Panc1 (cell line): ENCODE measurements at regions not wholly inside any gene's neighbourhood (a gene's known extent, or its start where the extent isn't known, plus 50 kb on each side); places are given as distances from the start of the nearest gene placed in this dataset.
"Not testable (repeated sequence)": the region's sequence is repeated elsewhere in the genome, so short reads cannot be mapped to it uniquely, and the experiment has no call there.

ENCODE experiments used
- ATAC-seq: fragments of 200-7000 bp; cut with Tn5 transposase; 2 replicates; pipeline ENCODE4 v1.9.1; 2020; ENCODE audit warnings: mild to moderate bottlenecking, moderate library complexity
- BruUV-seq: library from RNA; stranded (reverse); fragments of 400-500 nt; replicated peaks from 2 replicates; lab custom pipeline; 2021; lab: Mats Ljungman, UMichigan
- CTCF ChIA-PET: fragments of 300-600 bp; sonication (Branson Sonifier 250); formaldehyde crosslinking; loops from one replicate; lab custom pipeline; 2022; ENCODE audit warnings: antibody characterized with exemption; lab: Charles Lee
- POLR2A ChIA-PET: fragments of 300-600 bp; sonication (Branson Sonifier 250); formaldehyde crosslinking; loops from one replicate; lab custom pipeline; 2022; ENCODE audit warnings: antibody characterized with exemption; lab: Charles Lee
- DNase-seq: peaks from one replicate; pipeline ENCODE4 v3.0.0-alpha.2; 2010; ENCODE audit warnings: low read depth, low spot score
- H3K27ac ChIP-seq: 2 replicates; pipeline ENCODE4 v1.5.1; 2011; ENCODE audit warnings: mild to moderate bottlenecking, low read length, inconsistent platforms
- H3K27me3 ChIP-seq: fragments of 200-500 bp; sonication (Bioruptor generic); 2 replicates; pipeline ENCODE4 v1.6.0; 2014; ENCODE audit warnings: low read length, inconsistent platforms; ENCODE audit not compliant: control insufficient read depth, insufficient read depth
- H3K36me3 ChIP-seq: fragments of 200-500 bp; sonication (Bioruptor generic); 2 replicates; pipeline ENCODE4 v1.5.1; 2014; ENCODE audit warnings: inconsistent platforms, mild to moderate bottlenecking, low read length, moderate library complexity; ENCODE audit not compliant: control insufficient read depth, insufficient read depth
- H3K4me1 ChIP-seq: 2 replicates; pipeline ENCODE4 v1.5.1; 2011; ENCODE audit warnings: inconsistent platforms, mild to moderate bottlenecking, low read length, moderate library complexity; ENCODE audit not compliant: control insufficient read depth, insufficient read depth
- H3K4me3 ChIP-seq, 2 experiments: 2 replicates each; pipeline ENCODE4 v1.5.1; 2011 to 2012; ENCODE audit warnings: low read depth in 2 of 2, low read length in 2 of 2, mild to moderate bottlenecking in 2 of 2, inconsistent platforms in 1 of 2, moderate library complexity in 1 of 2
- H3K9me3 ChIP-seq: fragments of 200-500 bp; sonication (Bioruptor generic); 2 replicates; pipeline ENCODE4 v1.5.1; 2014; ENCODE audit warnings: low read depth, mild to moderate bottlenecking, inconsistent platforms, low read length, moderate library complexity; ENCODE audit not compliant: control insufficient read depth, insufficient read depth
- CTCF ChIP-seq: fragments of 450-650 bp; IDR thresholded peaks from 2 replicates; pipeline ENCODE4 v1.5.1; 2017; ENCODE audit warnings: mild to moderate bottlenecking
- POLR2AphosphoS5 ChIP-seq: IDR thresholded peaks from 2 replicates; pipeline ENCODE4 v1.6.1; 2012; ENCODE audit warnings: mild to moderate bottlenecking, low read depth, low read length, moderate library complexity
- REST ChIP-seq, 2 experiments: IDR thresholded peaks; 2 replicates each; pipeline ENCODE4 v1.6.1; 2011 to 2012; ENCODE audit warnings: low read depth in 2 of 2, control low read depth in 1 of 2, low read length in 1 of 2, mild to moderate bottlenecking in 1 of 2, moderate library complexity in 1 of 2; ENCODE audit not compliant: insufficient read depth in 1 of 2
- SIN3A ChIP-seq: IDR thresholded peaks from 2 replicates; pipeline ENCODE4 v1.6.1; 2012; ENCODE audit warnings: low read depth, mild to moderate bottlenecking, low read length, moderate library complexity, borderline replicate concordance; ENCODE audit not compliant: insufficient read depth
- TCF7L2 ChIP-seq: IDR thresholded peaks from 2 replicates; pipeline ENCODE4 v1.6.1; 2011; ENCODE audit warnings: mild to moderate bottlenecking, low read depth, low read length, inconsistent platforms
- in situ Hi-C: cut with HindIII; loops from 2 replicates; pipeline ENCODE4 v1.10.0; 2016; ENCODE audit warnings: low sequenced_read_pairs, low pct_unique_long_range_greater_than_20kb
- intact Hi-C: fragments of 100-400 bp; cut with micrococcal nuclease; formaldehyde crosslinking; loops from one replicate; pipeline ENCODE4 v1.10.0; 2022; ENCODE audit not compliant: unreplicated experiment

GRCh38 chr1:193890935-193891334, 704.5 kb upstream of the B3GALT2 start:
- intact Hi-C loops: no loop called here
- H3K36me3 ChIP-seq: no peaks in the 10 kb centered on the region
- POLR2A ChIA-PET: no interaction called here
- H3K27ac ChIP-seq: no peak overlapping the region
- in situ Hi-C loops: no loop called here
- DNase-seq (no peak), ATAC-seq (no peak)
- no TSS peak for BruUV-seq
- no peaks in the 10 kb centered on the region for H3K4me1 ChIP-seq
- H3K9me3 ChIP-seq: no peaks in the 10 kb centered on the region
- TF ChIP-seq TCF7L2 (no peak), CTCF (no peak), REST (IDR thresholded peaks at IDR 0.05; ENCODE audit: insufficient read depth in 1 of 2, low read depth in 2 of 2, low read length in 1 of 2) (no peak), POLR2AphosphoS5 (no peak), SIN3A (no peak)
- H3K27me3 ChIP-seq: no peaks in the 10 kb centered on the region
- CTCF ChIA-PET: no interaction called here
- no peak overlapping the region for H3K4me3 ChIP-seq

DNA sequence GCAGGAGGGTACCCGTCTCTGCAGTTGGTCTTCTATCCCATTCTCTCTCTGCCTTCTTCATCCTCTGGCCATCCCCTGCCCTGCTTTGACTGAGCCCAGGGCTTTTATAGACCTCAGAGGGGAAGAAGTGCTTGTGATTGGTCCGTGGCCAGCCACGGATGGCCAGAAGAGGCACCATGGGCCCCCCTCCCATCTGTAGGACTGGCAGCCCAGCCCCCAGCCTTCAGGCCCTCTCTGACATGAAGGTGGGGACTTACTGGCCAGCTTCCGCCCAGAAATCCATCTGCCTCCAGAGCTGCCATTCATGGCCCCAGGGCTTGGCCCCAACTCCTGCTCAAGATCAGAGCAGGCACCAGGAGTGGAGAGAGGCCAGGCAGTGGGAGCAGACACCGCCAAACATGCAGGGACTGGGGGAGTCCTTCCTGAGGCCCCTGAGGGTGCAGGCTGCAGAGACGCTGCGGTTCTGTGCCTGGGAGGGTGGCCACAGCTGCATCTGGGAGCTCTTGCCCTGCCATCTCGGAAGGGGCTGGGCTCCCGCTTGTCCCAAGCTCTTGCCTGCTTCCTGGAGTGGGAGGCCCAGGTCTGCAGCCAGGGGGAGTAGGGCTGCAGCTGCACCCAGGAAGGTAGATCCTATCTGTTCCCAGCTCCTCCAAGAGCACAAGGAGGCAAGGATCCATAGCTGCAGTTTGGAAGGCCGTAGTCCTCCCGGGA, 698.6 kb upstream of the B3GALT2 start:
- in situ Hi-C loops: no loop called here
- Histone ChIP-seq H3K9me3 (no peaks in the 10 kb centered on the region), H3K27me3 (no peaks in the 10 kb centered on the region), H3K27ac (no peak overlapping the region), H3K36me3 (no peaks in the 10 kb centered on the region), H3K4me1 (no peaks in the 10 kb centered on the region), H3K4me3 (no peak overlapping the region)
- ATAC-seq: no peak
- intact Hi-C loops: no loop called here
- TF ChIP-seq CTCF: no peak
- CTCF ChIA-PET: no interaction called here
- POLR2A ChIA-PET: no interaction called here
- BruUV-seq: no TSS peak
- DNase-seq: no peak

GRCh38 chr1:193877920-193878319, 691.5 kb upstream of the B3GALT2 start:
- H3K9me3 ChIP-seq, DNase-seq, ATAC-seq, H3K4me3 ChIP-seq, CTCF ChIA-PET, H3K36me3 ChIP-seq, intact Hi-C loops, H3K27me3 ChIP-seq, POLR2A ChIA-PET, H3K4me1 ChIP-seq, H3K27ac ChIP-seq, in situ Hi-C loops, BruUV-seq: not testable (repeated sequence)
